Stimulated activated CD8-positive, alpha-beta memory T cell treated with anti-CD3 and anti-CD28 coated beads, Interleukin-15, amount 100 ng/mL, for 1 hour (primary cell): ENCODE measurements at regions not wholly inside any gene's neighbourhood (a gene's known extent, or its start where the extent isn't known, plus 50 kb on each side); places are given as distances from the start of the nearest gene placed in this dataset.

Experiments
- DNase-seq: peaks from one replicate; pipeline ENCODE4 v3.0.0-alpha.2; 2020; ENCODE audit warnings: low read depth

DNA sequence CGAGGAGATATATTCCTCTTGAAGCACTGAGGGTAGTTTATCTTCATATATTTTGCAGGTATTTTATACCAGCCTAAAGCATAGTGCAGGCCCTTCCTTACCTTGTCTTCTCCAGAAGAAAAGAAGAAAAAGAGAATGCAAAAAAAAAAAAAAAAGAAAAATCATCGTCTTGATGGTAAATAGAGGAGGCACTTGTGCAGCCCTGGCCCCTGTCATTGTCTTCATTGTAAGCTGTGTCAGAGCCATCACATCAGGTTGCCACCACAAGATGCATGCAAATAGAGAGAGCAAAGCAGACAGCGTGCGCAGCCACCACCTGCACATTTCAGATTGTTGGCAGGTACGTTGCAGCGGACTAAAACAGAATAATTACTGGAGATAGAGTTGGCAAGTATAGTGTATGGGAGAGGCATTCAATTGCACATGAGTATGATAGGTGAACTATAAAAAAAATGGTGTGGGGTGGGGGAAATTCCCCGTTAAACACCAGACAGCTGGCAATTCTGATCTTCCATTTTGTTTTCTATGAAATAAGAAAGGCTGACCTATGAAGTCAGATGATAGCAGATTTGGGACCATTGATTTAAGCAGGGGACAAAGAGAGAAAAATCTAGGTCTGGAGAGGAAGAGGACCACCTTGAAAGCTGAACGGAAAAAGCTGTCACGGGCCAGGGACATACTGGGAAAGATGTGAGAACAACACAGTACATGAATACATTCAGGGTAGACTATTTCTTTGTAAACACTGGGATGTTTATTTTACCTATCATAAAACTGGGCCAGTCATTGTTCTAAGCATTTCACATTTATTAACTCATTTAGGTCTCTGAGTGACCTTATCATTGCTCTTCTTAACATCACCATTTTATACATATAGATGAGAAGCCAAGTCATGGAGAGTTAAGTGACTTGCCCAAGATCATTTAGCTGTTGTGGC is 306.3 kb upstream of the SP8 start:
- DNase-seq = no peak

DNA sequence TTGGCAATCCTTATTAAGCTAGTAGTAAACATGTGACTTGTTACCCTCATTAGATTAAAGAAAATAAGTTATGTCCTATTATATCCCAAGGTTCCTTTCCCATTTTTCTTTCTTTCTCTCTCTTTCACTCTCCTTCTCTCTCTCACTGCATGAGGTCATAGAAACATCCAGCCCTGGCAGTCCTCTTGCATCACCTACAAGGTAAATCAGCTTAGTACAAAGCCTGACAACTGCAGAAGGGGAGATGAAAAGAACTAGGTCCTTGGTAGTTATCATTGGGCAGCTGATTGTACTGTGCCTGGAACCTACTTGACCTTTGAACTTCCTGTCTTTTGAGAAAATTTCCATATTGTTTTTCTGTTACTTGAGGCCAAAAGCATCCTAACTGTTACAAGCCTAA is 307.9 kb upstream of the SP8 start:
- no peak for DNase-seq

DNA sequence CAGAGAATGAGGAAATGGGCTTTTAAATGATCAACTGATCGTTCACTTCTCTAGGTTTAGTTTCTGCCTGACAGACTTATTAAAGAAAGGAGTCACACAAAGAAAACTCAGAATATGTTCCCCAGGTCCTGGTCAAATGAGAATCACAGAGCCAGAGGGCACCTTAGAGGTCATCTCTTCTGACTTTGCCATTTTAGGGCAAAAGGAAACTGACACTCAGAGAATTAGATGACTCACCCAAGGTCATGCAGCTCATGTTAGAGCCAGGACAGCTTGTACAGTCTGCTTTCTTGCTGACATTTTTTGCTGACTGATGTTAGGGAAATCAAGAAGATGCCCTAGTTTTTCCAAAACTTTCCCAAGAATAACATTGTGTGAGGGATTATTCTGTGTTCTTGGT is 312.7 kb upstream of the SP8 start:
- DNase-seq = no peak

DNA sequence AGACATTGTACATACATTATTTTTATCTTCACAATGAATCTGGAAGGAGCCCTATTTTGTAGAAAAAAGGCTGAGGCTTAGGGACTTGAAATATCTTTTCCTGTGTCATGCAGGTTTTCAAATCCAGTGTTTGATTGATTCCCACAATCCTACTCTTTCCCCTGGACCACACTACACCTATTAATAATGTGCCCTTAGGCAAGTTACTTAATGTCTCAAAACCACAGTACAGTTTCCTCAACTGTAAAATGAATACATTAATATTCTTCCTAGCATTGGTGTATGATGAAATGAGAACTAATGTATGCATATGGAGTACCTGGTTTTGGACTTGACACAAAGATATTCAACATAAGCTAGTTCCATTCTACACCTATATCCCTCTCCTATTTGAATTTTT is 313.3 kb upstream of the SP8 start:
- no peak for DNase-seq

DNA sequence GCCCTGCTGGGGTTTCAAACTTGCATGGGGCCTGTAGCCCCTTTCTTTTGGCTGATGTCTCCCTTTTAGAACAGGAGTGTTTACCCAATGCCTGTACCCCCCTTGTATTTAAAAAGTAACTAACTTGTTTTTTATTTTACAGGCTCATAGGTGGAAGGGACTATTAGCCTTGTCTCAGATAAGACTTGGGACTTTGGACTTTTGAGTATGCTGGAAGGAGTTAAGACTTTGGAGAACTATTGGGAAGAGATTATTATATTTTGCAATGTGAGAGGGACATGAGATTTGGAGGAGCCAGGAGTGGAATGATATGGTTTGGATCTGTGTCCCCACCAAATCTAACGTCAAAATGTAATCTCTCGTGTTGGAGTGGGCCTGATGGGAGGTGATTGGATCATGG is 314.9 kb upstream of the SP8 start:
- DNase-seq = no peak

DNA sequence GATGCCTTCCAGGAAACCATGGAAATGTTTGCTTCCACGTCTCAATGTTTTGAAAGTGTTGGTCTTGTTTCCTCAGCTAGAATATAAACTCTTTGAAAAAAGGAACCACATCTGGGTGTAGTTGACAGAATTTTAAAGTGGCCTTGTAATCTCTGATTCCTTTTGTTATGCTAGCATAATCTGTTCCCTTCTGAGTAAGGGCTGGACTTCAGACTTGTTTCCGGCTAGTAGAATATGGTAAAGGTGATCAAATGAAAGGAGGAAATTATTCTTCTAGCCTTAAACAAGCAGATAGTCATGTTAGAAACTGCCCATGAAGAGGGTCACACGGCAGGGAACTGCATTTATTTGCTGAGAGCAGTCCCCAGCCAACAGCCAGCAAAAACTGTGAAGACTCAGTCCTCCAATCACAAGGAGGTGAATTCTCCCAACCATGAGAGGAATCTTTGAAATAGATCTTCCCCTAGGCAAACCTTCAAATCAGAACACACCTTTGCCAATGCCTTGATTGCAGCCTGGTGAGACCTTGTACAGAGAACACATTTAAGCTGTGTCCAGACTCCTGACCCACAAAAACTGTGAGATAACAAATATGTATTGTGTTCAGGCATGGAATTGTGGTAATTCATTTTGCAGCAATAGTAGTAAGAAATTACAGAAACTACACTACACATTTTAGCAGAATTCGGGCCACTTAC is 316.9 kb upstream of the SP8 start:
- no peak for DNase-seq

DNA sequence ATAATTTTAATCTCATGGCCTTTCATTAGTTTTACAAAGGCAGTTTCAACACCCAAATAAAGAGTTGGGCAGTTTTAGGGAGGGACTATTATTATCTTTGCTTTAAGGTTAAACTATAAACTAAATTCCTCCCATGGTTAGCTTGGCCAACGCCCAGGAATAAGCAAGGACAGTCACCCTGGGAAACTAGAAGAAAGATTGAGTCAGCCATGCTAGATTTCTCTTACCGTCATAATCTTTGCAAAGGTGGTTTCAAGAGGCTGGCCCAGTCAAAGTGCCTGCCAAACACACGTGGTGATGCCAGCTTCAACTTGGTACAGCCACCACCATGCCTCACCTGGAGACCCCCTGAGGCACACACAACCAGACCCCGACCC is 317.4 kb upstream of the SP8 start:
- DNase-seq = no peak

DNA sequence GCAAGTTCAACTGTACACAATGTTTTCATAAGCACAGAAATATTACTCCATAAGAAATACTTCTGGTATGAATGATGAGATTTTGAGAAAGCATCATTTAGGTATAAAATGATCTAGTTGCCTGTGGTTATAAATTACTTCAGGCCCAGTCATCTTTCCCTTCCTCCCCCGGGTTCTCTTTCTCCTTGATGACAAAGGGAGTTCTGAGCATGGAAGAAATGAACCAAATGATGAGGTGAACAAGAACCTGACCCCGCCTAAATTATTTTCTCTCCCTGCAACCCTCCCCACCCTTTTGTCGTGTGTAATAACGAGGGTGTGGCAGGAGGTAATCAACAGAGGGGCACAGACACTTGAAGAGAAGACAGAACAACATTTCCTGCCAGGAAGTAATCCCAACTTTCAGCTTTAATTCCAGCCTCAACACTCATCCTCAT is 319.6 kb upstream of the SP8 start:
- DNase-seq = no peak

DNA sequence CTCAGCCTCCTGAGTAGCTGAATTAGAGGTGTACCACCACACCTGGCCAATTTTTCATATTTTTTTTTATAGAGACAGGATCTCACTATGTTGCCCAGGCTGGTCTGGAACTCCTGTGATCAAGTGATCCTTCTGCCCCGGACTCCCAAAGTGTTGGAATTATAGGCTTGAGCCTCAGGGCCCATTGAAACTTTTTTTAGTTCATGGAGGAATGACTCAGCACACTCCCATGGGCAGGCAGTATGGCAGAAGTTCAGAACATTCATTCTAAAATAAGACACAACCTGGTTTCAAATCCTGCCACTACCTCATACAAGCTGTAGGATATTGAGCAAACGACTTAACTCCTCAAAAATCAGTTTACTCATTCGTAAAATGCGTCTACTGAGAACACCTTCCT is 320.4 kb upstream of the SP8 start:
- no peak for DNase-seq

DNA sequence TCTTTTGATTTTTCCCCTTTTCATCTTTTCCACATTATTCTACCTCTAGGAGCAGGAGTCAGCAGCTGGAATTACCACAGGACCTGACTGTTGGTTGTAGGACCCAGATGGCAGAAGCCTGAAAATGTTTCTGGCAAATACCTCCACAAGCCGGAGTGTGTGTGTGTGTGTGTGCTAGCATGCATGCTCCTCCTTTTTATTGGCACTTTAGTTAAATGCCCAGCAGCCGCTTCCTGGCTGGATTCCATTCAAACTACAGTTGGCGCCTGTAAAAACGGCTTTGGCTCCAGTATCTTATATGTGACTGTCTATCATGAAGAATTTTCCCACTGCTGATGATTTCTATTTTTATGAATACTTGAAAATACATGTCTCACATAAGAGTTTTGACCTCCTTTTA is 319.7 kb upstream of the SP4 start:
- DNase-seq = no peak

DNA sequence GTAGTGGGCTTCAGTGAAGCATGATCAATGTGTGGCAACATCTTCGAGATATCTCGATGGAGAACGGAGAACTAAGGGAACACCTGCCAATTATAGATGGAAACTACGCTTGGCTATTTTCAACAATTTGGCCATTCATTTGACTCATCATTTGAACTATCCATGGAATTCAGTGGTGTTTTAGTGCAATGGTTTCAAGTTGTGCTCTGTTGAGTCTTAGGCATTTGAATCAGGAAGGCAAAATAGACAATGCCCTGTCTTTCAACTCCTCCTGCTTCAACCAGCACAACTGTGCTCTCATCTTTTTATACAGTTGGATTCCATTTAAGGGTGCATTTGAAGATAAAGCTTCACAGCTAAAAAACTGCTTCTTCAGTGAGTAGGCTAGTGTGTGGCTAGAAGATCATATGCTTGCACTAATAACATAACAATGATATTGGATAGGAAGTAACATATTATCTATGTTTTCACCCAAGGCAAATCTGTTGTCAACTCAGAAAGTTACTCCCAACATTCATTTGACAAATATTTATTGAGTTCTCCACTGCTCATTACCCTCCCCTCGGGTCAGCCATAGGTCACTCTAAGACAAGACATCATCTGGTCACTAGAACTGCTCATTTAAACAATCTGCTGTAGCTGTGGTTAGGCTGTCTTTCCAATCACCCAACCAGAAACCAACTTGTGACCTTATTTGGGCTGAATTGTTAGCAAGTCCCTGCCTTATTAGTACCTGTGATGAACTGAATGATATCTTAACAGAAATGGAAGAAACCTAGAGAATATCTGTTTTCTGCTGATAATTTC is 314.1 kb upstream of the SP4 start:
- DNase-seq = no peak

DNA sequence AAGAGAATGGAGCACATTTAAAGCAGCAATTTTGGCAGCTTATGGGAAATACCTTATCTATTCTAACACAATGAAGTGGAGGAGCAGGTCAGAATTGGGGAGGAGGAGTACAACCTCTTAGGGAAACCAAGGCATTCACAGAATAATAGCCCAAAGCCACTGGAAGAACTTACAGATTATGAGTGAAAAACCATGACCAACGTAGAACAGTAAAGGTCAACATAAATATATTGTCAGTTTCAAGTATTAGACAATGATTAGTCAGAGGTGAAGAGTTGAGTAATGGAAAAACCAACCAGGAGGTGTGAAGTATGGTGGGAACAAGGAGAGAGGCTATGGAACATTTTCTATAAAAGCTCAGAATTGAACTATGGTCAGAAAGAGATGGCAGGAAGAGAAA is 304.3 kb upstream of the SP4 start:
- no peak for DNase-seq

DNA sequence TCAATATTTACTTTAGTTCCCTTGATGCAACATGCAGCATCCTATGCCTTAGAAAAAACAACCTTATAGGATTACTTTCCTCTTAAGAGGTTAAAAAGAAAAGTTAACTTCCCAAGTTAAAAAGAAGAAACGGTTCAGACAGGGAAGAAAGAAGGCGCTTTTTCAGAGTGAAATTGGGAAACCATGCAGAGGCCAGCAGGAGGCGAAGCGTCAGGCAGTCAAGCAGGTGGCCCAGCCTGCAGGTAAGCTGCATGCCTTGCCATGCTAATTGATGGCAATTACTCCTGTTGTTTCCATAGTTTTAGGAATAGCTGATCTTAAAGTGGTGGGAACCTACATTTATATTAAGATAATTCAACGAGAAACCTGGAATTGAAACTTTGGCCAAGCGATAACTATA is 302.6 kb upstream of the SP4 start:
- DNase-seq = no peak

DNA sequence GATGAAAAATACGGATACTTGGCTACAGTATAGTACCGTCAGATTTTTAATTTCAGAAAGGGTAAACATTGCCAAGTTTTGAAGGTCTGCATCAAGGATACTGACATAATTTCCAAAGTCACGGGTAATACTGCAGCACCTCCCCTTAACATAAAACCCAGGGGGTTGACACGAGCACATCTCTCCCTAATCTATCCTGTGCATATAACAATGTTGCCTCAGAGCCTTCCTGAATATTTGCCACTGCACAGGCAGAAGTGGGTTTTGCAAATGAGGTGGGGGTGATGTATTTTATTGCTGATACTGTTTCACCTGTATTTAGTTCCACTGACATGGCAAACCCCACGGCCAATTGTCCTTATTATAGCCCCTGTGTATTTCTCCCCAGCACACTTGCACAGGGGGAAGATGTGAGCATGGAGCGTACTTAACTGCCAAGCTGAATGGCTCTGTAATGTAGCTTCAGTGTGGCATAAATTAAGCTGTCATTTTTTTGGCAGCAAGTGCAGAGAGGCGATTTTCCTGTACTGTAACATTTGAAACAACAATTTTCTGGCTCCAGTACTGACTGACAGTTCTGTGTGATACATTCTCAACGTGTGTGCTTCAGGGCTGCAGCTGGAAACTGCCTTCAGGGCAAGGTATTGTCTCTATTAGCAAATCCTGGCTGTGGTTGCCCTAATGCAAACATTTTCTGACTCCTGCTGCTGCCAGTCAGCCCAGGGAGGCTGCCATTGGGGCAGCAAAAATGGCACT is 299.6 kb upstream of the SP4 start:
- DNase-seq = no peak

DNA sequence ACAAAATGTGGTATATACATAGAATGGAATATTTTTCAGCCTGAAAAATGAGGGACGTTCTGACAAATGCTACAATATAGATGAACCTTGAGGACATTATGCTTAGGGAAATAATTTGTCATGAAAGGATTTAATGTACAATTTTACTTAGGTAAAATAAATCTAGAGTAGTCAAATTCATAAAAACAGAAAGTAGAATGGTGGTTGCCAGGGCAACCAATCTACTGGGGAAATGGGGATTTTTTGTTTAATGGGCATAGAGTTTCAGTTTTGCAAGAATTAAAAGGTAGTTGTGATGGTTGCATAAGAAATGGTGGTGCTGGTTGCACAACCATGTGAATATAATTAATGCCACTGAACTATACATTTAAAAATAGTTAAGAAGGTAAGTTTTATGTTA is 296.0 kb upstream of the SP4 start:
- DNase-seq = no peak

DNA sequence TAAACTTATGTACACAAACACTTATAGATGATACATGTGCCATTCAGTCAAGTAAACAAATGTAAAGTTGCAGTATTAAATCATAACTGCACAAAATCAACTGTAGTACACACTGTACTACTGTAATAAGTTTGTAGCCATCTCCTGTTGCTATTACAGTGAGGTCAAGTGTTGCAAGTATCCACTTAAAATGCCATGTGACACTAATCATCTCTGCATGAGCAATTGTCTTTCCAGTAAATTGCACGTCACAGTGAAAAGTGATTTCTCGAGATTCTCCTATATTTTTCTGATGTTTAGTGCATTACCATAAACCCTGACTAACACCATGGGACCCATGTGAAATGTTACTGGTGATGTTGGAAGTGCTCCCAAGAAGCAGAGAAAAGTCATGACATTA is 293.3 kb upstream of the SP4 start:
- DNase-seq = no peak

DNA sequence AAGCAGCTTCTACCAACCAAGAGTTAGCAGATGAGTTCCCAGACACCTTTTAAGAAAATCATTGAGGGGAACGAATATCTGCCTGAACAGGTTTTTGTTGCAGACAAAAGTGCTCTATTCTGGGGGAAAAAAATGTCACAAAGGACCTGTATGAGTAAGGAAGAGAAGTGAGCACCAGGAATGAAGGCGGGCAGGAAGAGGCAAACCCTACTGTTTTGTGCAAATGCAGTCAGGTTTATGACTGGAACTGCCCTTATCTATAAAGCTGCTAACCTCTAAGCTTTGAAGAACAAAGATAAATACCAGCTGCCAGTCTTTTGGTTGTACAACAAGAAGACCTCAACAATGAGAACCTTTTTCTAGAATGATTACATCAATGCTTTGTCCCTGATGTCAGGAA is 292.4 kb upstream of the SP4 start:
- no peak for DNase-seq

DNA sequence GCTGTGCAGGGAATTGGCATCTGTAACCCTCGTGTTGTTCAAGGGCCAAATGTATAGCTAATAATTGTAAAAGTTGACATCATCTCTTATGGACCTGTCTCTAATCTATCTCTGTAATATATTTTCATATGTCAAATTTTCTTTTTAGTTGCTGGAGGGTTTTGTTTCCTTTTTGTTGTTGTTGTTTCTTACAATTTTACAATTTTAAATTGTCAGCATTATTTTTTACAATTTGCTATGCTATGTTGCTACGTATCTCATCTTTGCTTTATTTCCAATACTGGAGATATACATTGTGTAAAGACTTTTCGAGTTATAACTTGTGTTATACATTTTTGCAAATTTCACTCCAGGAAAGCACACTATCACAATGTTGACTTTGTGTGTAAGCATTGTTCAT is 290.2 kb upstream of the SP4 start:
- no peak for DNase-seq

DNA sequence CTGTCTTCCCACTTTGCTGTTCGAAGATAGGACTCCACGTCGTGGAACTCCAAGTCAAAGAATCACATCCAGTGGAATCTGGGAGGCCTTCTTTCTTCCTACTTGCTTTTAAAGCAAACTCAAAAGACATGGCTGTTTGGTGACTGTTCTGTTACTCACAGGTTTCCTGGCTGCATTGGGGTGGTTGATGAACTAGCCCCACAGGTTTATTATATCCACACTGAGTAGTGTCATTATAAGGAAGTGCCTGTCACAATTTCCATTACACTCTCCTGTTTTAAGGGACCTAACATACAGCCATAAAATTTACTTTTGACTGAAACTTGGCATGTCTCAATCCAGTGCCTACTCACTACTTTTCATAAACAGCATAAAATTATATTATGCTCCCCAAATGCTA is 287.3 kb upstream of the SP4 start:
- DNase-seq = no peak

DNA sequence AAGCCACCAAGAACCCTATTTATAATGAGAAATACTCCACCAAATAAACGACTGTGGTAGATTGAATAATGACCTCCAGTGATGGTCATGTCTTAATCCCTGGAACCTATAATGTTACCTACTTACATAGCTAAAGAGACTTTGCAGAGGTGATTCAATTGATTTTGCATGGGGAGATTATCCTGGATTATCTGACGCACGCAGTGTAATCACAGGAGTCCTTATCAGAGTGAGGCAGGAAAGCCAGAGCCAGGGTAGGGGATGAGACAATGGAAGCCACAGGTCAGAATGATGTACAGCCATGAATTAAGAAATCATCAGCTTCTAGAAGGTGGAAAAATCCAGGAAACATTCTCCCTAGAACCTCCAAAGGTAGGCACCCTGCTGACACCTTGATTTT is 286.4 kb upstream of the SP4 start:
- no peak for DNase-seq

DNA sequence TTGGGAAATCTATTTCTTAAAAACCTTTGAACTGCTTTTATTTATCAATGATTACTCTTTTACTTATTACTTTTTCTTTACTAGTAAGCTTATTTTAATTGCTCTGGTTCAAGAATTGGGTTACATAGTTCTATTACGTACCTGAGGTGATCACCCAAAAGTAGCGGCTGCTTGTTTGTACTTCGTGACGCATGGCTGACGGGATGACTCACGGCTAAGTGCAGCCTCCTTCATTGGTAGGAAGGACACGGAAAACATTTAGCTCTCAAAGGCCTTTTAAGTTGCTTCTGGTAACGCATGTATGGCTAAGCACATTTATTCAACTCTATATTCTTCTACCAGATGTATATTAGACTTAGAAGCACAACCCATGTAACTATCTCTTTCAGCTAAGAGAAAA is 285.8 kb upstream of the SP4 start:
- DNase-seq = no peak
